ENCODE measurements at regions not wholly inside any gene's neighbourhood (a gene's known extent, or its start where the extent isn't known, plus 50 kb on each side); places are given as distances from the start of the nearest gene placed in this dataset.

GRCh38 chr1:219692981-219693380, 80.1 kb upstream of the ZC3H11B start:
- no peaks in the 10 kb centered on the region for H3K9me3 ChIP-seq
- H3K4me1 ChIP-seq = no peaks in the 10 kb centered on the region
- intact Hi-C loops (cut with DNase I) = no loop called here
- H3K36me3 ChIP-seq = no peaks in the 10 kb centered on the region
- no peak overlapping the region for H3K9ac ChIP-seq (ENCODE audit: low read depth in 2 of 2, low read length in 2 of 2)
- H3K4me3 ChIP-seq = no peak overlapping the region
- TF ChIP-seq CTCF (IDR thresholded peaks at IDR 0.05) = no peak
- H3K27ac ChIP-seq = no peak overlapping the region
- H3K27me3 ChIP-seq = no peaks in the 10 kb centered on the region
- DNase-seq = no peak

GRCh38 chr1:219689774-219690173, 76.9 kb upstream of the ZC3H11B start:
- intact Hi-C loops (cut with DNase I) = no loop called here
- H3K27me3 ChIP-seq = no peaks in the 10 kb centered on the region
- H3K9me3 ChIP-seq = no peaks in the 10 kb centered on the region
- no peak overlapping the region for H3K27ac ChIP-seq
- DNase-seq = no peak
- no peak overlapping the region for H3K4me3 ChIP-seq
- H3K9ac ChIP-seq (ENCODE audit: low read depth in 2 of 2, low read length in 2 of 2) = no peak overlapping the region
- TF ChIP-seq CTCF (IDR thresholded peaks at IDR 0.05) = no peak
- no peaks in the 10 kb centered on the region for H3K4me1 ChIP-seq
- H3K36me3 ChIP-seq = no peaks in the 10 kb centered on the region

- no peak for DNase-seq
- Histone ChIP-seq H3K27me3 (no peaks in the 10 kb centered on the region), H3K27ac (no peak overlapping the region), H3K9ac (ENCODE audit: low read depth in 2 of 2, low read length in 2 of 2) (no peak overlapping the region), H3K9me3 (no peaks in the 10 kb centered on the region), H3K4me1 (no peaks in the 10 kb centered on the region), H3K36me3 (no peaks in the 10 kb centered on the region), H3K4me3 (no peak overlapping the region)
- TF ChIP-seq CTCF (IDR thresholded peaks at IDR 0.05) = no peak
- intact Hi-C loops (cut with DNase I) = no loop called here
These were observed 74.9 kb upstream of the ZC3H11B start for GRCh38 chr1:219687779-219688178.

- intact Hi-C loops (cut with DNase I) = no loop called here
- Histone ChIP-seq H3K27me3 (no peaks in the 10 kb centered on the region), H3K9me3 (no peaks in the 10 kb centered on the region), H3K4me3 (no peak overlapping the region), H3K9ac (ENCODE audit: low read depth in 2 of 2, low read length in 2 of 2) (no peak overlapping the region), H3K4me1 (no peaks in the 10 kb centered on the region), H3K27ac (no peak overlapping the region), H3K36me3 (no peaks in the 10 kb centered on the region)
- TF ChIP-seq CTCF (IDR thresholded peaks at IDR 0.05) = no peak
- DNase-seq = no peak
These were observed 73.3 kb upstream of the ZC3H11B start for GRCh38 chr1:219686171-219686570.

- no peak for TF ChIP-seq CTCF (IDR thresholded peaks at IDR 0.05)
- intact Hi-C loops (cut with DNase I) = no loop called here
These were observed 69.9 kb upstream of the ZC3H11B start for GRCh38 chr1:219682788-219683187.

GRCh38 chr1:219681876-219682275, 69.0 kb upstream of the ZC3H11B start:
- Histone ChIP-seq H3K9me3 (no peaks in the 10 kb centered on the region), H3K36me3 (no peaks in the 10 kb centered on the region), H3K4me1 (no peaks in the 10 kb centered on the region), H3K27me3 (no peaks in the 10 kb centered on the region), H3K4me3 (no peak overlapping the region), H3K9ac (ENCODE audit: low read depth in 2 of 2, low read length in 2 of 2) (no peak overlapping the region), H3K27ac (no peak overlapping the region)
- DNase-seq = no peak
- no peak for TF ChIP-seq CTCF (IDR thresholded peaks at IDR 0.05)
- intact Hi-C loops (cut with DNase I) = no loop called here

More at GRCh38 chr1:219682788-219683187, 69.9 kb upstream of the ZC3H11B start:
- H3K4me3 ChIP-seq = no peak overlapping the region
- H3K27ac ChIP-seq = no peak overlapping the region
- H3K36me3 ChIP-seq = no peaks in the 10 kb centered on the region
- no peaks in the 10 kb centered on the region for H3K9me3 ChIP-seq
- no peak for DNase-seq
- H3K4me1 ChIP-seq = no peaks in the 10 kb centered on the region
- no peaks in the 10 kb centered on the region for H3K27me3 ChIP-seq
- no peak overlapping the region for H3K9ac ChIP-seq (ENCODE audit: low read depth in 2 of 2, low read length in 2 of 2)

All from colonic mucosa (tissue), 4 donors.